ENCODE measurements at regions not wholly inside any gene's neighbourhood (a gene's known extent, or its start where the extent isn't known, plus 50 kb on each side); places are given as distances from the start of the nearest gene placed in this dataset.
"Not testable (repeated sequence)": the region's sequence is repeated elsewhere in the genome, so short reads cannot be mapped to it uniquely, and the experiment has no call there.

DNA sequence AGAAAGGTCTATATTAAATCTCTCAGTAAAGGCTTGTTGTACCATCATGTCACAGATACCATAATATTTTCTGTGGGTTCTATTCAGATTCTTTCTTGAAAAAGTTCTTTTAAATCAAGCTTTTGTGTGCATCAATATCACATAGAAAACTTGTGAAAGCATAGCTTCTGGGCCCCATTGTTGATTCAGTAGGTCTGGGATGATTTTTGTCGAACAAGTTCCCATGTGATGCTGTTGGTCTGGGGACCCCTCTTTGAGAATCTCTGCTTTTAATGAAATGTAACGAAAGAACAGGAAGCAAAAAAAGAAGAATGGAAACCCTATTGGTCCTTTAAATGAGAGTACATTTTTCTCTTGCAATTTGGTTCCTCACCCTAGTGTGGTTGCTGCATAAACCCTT is 597.7 kb upstream of the CITED2 start:
- in situ Hi-C loops (cut with HindIII; ENCODE audit: low sequenced_read_pairs): no loop called here

DNA sequence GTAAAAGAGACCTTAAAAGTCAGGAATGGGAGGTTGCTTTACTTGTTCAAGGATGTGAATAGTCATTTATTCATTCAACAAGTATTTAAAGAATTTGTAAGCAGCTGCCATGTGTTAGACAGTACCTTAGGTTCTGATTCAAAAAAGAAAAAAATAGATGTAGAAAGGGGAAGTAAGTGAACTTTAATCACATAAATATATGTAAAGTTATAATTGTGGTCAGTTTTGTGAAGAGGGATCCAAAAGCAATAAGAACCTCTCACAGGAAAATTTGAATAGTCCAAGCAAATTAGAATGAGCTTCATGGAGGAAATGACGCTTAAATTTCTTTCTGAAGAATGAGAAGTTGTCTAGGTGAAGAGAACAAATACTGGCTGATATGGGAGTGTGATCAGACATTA is 596.1 kb upstream of the CITED2 start:
- in situ Hi-C loops (cut with HindIII; ENCODE audit: low sequenced_read_pairs): no loop called here

DNA sequence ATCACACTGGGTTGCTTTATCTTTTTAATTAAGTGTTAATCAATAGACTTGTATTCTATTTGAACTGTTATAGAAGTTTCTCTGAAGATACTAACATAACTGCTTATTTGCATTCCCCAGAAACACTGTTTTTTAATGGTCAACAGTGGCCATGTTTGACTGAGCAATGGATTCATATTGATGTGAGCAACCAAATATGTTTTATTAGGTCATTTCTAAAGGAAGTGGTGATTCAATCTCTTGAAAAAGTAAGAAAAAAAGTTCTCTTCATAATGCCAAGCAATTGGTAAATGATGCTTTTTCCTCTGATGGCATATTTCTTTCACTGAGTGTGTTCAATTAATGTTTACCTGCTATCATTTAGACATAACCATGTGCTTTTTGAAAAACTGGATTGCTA is 593.0 kb upstream of the CITED2 start:
- in situ Hi-C loops (cut with HindIII; ENCODE audit: low sequenced_read_pairs): no loop called here

DNA sequence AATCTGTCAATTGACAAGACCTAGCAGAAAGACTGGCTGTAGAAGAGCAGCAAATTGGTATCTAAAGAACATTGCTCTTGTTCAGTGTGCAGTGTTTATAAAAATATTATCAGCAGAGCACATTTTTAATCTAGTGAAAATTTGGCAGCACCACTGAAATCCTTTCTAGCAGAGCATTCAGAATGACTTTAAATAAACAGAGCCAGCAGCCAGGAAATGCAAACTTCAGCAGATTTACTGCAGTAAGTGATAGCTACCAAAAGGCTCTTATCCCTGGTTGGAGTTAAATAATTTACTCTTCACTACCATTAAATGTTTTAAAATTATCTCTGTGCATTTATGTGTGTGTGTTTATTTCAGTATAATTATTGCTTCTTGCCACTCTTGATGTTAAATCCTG is 590.9 kb upstream of the CITED2 start:
- in situ Hi-C loops (cut with HindIII; ENCODE audit: low sequenced_read_pairs): no loop called here

DNA sequence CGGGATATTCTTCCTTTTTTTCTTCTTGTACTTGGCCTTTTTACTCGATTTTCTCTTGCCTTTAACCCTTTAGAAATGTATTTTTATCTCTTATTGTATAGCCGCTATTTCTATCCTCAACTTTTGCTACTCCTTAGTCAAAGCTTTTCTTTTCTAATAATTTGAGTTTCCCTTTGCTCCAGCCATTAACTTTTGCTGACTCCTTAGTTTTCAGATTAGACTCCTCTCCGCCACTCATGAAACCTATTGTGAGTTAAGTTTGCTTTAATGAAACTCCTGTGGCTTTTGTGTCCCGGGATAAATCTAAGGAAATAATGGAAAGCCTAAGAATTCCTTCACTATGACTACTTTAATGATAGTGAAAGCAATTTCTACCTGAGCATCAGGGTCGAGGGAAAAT is 590.3 kb upstream of the CITED2 start:
- in situ Hi-C loops (cut with HindIII; ENCODE audit: low sequenced_read_pairs): no loop called here

DNA sequence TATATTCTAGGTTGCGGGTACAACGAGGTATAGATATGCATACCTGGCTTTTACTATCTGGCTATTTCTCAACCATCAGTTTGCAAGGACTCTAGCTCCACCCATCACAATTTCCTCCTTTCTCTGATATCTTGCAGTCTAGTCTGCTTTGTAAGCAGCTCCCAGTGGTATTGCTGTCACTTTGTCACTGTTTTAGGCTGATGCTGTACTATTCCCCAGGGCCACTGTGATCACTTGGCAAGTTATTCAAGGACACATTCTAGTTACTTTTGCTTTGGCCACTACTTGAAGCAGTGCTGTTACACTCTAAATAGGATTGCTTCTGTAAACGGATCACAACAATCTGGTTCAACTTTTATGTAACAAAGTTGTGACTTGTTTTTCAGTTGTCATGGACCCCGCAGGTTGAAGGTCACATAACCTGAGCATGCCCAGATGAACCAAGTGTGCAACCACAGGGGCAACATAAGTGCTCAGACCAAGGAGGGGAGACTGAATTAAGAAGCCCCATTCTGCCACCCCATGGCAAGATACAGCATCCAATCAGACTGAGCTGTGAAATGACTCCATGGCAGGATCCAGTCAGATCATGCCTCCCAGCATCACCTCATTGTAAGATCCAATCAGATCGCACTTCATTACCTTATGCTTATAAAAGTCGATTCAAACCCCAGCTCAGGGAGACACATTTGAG is 588.4 kb upstream of the CITED2 start:
- in situ Hi-C loops (cut with HindIII; ENCODE audit: low sequenced_read_pairs): no loop called here

DNA sequence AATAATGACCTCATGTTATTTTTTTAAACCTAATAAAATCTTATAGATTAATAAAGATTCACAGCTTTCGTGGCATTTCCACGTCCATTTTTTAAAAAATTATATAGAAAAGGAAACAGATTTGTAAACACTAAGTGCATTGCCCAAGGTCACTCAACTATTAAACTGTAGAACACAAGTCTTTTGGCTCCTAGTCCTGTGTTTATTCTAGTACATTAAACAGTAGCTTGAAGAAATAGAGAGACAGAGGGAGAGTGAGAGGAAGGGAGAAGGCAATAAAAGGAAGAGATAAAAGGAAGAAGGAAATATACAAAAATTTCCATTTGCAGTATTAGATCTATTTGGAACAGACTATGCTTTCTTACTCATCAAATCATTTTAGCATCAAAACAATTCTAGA is 586.7 kb upstream of the CITED2 start:
- in situ Hi-C loops (cut with HindIII; ENCODE audit: low sequenced_read_pairs): no loop called here

DNA sequence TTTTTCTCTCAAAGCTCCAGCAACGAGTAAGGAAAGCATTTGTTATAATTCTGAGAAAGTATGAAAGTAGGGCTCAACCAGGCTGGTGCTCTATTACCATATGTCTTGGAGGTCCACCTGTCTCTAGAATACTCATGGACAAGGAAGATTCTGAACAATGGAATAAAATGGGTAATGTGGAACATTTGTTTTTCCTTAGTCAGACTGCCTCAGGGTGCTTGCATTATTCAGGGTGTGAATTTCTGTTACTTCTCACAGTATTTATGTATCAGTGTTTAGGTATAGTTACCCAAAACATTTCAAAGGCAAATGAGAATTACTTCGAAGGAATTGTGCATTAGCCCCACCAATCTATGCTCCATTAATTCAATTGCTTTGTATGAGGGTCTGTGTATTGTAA is 586.2 kb upstream of the CITED2 start:
- in situ Hi-C loops (cut with HindIII; ENCODE audit: low sequenced_read_pairs): no loop called here

DNA sequence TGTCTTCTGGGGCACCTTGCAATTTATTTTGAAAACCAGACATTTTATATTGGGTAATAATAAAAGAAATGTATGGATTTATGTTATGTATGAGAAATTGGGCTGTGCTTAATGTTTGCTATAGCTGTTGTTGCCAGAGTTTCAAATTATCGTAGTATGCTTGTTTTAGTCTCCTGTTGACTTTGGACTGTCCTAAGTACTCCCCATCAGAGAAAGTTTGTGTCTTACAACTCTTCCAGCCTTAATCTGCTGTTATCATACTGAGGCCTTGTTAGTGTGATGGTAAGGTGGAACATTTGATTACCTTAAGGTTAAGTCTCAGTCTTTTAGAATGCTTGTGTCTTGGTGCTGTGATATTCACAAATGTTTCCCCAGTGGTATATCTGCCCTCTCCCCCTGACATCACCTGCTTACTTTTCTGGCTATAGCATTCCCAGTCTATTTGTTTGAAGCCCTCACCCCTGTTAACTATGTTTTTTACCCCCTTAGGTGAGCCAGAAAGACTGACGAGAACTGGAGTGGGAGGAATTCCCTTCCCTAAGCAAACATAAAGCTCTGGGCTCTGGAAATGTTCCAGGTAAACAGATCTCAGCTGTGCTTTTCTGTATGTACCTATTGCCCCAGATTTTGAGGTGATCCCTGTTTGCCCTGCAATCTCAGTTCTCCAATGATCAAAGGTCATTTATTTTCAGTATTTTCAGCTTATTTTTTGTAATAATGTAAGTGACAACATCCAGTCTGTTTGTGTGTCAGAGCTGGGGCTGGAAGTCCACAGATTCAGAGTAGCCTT is 581.1 kb upstream of the CITED2 start:
- in situ Hi-C loops (cut with HindIII; ENCODE audit: low sequenced_read_pairs): no loop called here

DNA sequence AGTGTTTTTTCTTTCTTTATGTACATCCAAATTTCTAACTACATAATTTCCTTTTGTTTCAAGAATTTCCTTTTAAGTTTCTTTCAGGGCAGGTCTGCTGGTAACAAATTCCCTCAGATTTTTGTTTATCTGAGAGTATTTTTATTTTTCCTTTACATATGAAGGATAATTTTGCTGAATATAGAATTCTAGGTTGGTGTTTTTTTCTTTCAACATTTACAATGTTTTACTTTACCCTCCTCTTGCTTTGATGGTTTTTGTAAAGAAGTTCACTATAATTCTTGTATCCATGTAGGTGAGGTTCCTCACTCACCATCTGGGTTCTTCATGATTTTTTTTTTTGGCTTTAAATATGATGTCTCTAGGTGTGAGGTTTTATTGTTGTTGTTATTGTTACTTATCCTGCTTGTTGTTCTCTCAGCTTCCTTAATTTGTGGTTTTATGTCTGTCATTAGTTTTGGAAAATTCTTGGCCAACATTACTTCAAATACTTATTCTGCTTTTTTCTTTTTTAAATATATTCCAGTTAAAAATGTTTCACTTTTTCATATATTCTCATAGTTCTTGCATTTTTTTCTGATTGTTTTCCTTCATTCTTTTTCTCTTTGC is 580.1 kb upstream of the CITED2 start:
- in situ Hi-C loops (cut with HindIII; ENCODE audit: low sequenced_read_pairs): no loop called here

DNA sequence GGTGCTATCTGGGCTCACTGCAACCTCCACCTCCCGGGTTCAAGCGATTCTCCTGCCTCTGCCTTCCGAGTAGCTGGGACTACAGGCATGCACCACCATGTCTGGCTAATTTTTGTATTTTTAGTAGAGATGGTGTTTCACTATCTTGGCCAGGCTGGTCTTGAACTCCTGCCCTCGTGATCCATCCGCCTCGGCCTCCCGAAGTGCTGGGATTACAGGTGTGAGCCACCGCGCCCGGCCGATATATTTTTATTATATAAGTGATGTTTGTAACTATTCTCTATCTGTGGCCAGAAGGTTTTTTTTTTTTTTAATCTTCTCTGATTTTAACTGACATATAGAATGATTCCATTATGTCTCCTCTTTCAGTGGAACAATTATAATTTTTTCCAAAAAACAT is 579.3 kb upstream of the CITED2 start:
- in situ Hi-C loops (cut with HindIII; ENCODE audit: low sequenced_read_pairs): not testable (repeated sequence)

DNA sequence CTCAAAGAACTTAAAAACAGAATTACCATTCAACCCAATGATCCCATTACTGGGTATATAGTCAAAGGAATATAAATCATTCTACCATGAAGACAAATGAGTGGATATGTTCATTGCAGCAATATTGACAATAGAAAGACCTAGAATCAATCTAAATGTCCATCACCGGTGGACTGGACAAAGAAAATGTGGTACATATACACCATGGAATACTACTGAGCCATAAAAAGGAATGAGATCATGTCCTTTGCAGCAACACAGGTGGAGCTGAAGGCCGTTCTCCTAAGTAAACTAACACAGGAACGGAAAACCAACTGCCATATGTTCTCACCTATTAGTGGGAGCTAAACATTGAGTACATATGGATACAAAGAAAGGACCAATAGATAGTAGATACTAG is 576.7 kb upstream of the CITED2 start:
- in situ Hi-C loops (cut with HindIII; ENCODE audit: low sequenced_read_pairs): no loop called here

DNA sequence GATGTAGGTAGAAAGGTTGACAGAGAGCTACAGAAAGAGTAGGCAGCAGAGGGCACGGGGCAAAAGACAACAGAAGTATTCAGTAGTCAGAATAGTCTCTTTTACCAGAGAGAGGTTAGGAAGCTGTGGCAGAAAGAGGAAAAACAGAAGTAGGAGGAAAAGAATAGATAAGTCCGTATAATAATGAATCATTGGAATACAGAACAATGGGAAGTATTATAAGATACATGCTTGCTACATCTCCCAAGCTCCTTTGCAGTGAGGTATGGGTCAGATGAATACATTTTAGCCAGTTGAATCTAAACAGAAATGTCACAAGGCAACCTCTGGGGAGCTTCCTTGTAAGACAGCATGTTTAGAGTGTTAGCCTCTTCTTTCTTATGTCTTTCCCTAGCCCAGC is 570.5 kb upstream of the CITED2 start:
- in situ Hi-C loops (cut with HindIII; ENCODE audit: low sequenced_read_pairs): no loop called here

DNA sequence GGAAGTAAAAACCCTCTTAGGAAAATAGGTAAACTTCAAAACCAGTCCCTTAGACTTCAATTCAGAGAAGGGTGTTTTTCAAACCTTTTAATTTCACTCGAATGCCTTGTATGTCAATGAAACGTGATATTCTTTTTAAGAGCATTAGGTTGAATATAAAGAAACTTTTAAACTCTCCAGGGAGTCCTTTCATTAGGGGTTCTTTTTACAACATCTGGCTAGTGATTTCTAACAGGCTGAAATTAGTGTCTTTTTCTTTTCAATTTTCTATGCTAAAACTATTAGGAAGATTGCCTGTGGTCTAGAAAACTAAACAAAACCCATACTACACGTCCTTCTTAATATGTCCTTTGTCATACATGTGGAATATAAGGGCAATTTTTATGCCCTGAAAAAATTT is 569.7 kb upstream of the CITED2 start:
- in situ Hi-C loops (cut with HindIII; ENCODE audit: low sequenced_read_pairs): no loop called here

DNA sequence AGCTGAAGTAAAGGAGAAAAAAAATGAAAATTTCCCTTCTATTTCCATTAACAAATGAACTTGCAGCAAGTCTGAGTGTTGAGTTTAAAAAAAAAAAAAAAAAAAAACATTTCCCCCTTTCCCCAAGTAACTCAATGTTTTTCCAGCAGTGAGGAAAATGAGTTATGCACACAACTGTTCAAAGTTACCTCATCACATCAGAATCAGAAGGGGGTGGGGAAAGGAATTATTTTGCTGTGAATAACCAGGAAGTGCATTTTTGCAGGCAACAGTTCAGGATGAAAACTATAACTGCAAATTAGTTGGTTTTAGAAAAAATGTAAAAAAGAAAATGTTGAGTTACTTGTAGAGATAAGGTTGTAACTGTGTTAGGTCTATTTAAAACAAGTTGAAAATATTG is 568.9 kb upstream of the CITED2 start:
- in situ Hi-C loops (cut with HindIII; ENCODE audit: low sequenced_read_pairs): no loop called here

DNA sequence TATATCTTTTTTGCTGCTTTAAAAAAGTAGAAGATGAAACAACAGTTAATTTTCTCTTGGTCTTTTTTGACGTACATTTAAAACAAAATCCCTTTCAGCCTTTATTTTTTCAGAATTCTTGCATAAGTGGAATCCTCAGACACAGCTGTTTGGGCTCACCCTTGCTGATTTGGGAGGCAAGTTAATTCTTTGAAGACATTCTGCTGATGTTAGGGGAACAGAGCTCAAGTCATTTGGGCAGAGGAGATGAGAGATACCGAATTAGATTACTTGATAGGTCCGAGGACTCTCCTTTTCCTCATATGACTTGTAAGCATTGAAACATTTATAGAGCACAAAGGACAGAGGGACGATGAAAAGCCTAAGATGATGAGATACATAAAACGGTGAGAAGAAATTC is 567.9 kb upstream of the CITED2 start:
- in situ Hi-C loops (cut with HindIII; ENCODE audit: low sequenced_read_pairs): no loop called here

DNA sequence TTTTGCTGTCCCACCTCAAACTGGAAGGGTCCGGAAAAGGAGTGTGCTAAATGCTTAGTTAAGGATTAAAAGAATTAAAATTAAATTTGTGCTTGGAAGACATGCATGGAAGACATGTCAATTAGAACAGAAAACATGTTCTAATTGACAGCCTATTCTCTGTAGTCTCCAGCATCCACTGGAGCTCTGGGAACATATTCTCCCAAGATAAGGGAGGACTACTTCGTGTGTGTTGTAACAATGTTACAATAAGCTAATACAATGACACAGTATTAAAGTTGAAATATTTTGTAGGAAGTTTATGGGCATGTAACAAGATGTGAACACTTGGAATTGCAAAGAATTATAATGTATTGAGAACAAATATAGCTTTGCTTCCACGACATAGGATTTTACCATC is 567.4 kb upstream of the CITED2 start:
- in situ Hi-C loops (cut with HindIII; ENCODE audit: low sequenced_read_pairs): no loop called here

DNA sequence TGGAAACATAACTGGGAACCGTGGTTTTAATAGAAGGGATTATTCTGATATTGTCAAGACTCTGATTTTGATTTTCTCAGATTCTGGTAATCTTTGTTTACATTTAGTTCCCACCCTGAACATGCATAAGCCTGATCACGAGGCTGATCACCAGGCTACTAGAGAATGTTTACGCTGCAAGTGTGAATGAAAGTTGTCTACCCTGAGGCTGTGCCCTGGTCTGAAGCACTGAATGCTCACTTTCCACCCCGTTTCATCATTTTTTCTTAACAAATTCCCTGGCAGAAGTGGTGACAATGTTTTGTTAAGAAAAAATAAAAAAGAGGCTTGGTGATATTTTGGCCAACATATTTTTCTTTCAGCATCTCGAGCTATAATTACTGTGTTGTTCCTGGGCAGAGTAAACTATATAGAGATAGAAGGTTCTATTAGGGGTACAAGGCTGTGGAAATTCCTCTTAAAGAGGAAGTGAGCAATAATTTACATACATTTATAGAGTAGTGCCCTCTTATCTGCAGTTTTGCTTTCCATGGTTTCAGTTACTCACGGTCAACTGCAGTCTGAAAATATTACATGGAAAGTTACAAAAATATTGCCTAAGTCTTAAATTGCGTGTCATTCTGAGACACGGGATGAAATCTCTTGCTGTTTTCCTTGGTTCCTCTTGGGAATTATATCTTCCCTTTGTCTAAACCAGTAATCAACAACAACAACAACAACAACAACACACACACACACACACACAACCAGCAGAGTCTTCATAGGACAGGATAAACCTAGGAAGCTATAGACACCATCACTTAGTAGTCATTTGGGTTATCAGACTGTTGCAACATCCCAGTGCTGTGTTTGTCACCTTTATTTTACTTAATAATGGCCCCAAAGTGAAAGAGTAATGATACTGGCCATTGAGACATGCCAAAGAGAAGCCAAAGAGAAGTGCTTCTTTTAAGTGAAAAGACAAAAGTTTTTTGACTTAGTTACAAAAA is 566.6 kb upstream of the CITED2 start:
- in situ Hi-C loops (cut with HindIII; ENCODE audit: low sequenced_read_pairs): no loop called here

DNA sequence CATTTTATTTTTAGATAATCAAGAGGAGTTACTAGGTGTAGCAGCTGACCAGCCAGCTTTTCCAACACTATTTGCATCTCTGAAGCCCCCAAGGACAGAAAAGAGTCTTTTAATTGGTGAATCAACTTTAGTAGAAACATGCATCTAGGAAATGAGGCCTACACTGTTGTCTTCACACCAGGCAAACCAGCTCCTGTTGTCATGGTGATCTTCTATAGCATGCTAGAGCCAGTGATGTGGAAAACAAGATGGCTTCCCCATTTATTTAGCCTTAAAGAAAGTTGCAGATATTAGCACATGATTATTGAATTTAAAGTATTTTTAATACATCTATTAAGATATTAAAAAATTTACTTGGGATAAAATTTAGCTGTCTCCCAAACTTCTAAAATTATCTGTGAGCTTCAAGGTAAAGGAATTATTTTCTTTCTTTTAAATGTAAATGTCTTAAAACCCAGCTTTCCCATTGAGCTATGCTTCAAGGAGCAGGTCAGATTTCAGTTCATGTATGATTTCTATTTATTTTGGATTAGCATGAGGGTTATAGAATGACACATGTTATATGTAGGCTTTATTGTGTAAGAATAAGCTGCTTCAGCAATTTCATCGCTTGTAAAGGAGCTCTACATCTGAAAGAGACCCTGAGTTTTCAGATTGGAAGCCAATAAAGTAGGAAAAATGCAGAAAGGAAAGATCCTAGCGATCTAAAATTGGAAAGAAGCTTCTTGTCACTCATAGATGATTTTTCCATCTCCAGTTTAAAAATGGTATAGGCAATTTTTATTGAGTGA is 564.9 kb upstream of the CITED2 start:
- in situ Hi-C loops (cut with HindIII; ENCODE audit: low sequenced_read_pairs): no loop called here

DNA sequence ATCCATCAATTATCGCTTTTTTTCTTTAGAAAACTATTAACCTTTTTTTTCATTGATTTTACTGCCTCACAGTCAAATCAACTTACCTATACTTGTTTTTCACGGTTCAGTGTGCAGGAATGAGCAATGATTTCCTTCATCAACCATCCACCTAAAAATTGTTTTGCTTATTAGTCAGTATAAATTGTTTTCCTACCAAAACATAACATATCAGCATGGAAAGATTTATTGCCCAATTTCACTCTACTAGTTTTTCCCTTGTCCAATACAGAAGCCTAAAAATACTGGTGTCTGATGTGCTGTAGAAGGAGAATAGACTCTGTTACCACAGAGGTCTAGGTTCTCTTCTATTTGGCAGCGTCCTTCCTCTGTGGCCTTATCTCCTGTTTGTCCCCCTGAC is 558.2 kb upstream of the CITED2 start:
- in situ Hi-C loops (cut with HindIII; ENCODE audit: low sequenced_read_pairs): no loop called here

Measured in DLD1 (cell line).